HepG2 (cell line): ENCODE measurements at regions not wholly inside any gene's neighbourhood (a gene's known extent, or its start where the extent isn't known, plus 50 kb on each side); places are given as distances from the start of the nearest gene placed in this dataset.

Experiments
- HOXA3 ChIP-seq: sonication (generic); formaldehyde crosslinking; IDR thresholded peaks from 2 replicates; pipeline ENCODE4 v1.5.0; 2020; ENCODE audit warnings: missing genetic modification reagents
- MED1 ChIP-seq: sonication (generic); formaldehyde crosslinking; IDR thresholded peaks from 2 replicates; pipeline ENCODE4 v1.4.0; 2020; ENCODE audit warnings: missing genetic modification reagents
- MXI1 ChIP-seq: IDR thresholded peaks from 3 replicates; pipeline ENCODE4 v1.6.1; 2012; ENCODE audit warnings: low read depth, low read length, inconsistent platforms, borderline replicate concordance
- NFE2L1 ChIP-seq: sonication (generic); formaldehyde crosslinking; IDR thresholded peaks from 2 replicates; pipeline ENCODE4 v1.4.0; 2020; ENCODE audit warnings: missing genetic modification reagents, mild to moderate bottlenecking, borderline replicate concordance
- TF ChIP-seq, protein P1 (sequence below), 2 experiments: sonication (generic) in 1 of 2; formaldehyde crosslinking in 1 of 2; IDR thresholded peaks; 2 replicates each; pipeline versions ENCODE4 v1.4.0 to v1.6.1; 2016 to 2020; ENCODE audit warnings: borderline replicate concordance in 1 of 2, low read depth in 1 of 2, mild to moderate bottlenecking in 1 of 2, missing genetic modification reagents in 1 of 2
- TF ChIP-seq, protein P2 (sequence below): sonication (generic); formaldehyde crosslinking; IDR thresholded peaks from 2 replicates; pipeline ENCODE4 v1.4.0; 2020; ENCODE audit warnings: missing genetic modification reagents, borderline replicate concordance

DNA sequence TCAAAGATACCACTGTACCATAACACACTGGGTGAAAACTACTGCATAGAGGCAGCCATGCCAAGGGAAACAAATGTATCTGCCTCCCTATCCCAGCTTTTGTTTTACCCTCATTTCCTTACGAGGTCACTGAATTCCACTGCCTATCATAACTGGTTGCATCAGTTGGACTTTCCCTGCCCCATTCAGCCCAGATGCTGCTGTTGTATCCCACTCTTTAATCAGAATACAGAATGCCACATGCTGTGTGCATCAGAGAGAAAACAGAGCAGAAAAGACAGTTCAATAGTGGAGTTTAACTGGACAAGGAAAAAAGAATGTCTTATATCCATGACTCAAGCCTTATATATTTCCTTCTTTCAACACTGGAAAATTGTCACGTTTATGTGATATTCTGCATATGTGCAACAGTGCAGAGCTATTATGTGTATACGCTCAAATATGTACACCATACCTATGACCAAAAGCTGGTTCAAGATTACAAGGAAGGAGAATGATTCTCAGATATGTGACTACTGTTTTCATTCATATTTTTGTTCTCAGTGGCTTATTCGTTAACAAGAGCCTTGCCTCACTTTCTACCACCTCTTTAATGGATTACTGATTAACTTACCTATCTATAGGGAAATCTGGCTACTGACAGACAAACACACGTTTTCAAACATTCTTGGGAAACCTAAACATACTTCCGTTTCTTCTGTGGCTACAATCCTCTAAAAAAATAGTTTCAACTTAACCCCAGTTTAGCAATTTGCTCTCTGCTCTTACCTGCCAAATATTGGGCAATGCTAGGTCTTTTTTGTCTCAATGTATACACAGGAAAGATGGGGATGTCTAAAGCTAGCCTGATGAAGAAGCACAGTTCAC, 378.9 kb downstream of the SMARCA1 start (continued):
- TF ChIP-seq, protein P1, sequence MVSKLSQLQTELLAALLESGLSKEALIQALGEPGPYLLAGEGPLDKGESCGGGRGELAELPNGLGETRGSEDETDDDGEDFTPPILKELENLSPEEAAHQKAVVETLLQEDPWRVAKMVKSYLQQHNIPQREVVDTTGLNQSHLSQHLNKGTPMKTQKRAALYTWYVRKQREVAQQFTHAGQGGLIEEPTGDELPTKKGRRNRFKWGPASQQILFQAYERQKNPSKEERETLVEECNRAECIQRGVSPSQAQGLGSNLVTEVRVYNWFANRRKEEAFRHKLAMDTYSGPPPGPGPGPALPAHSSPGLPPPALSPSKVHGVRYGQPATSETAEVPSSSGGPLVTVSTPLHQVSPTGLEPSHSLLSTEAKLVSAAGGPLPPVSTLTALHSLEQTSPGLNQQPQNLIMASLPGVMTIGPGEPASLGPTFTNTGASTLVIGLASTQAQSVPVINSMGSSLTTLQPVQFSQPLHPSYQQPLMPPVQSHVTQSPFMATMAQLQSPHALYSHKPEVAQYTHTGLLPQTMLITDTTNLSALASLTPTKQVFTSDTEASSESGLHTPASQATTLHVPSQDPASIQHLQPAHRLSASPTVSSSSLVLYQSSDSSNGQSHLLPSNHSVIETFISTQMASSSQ (IDR thresholded peaks at IDR 0.05; ENCODE audit: low read depth) = peak; percentile 99
- TF ChIP-seq, protein P1 (CRISPR knock-in tag; IDR thresholded peaks at IDR 0.05; ENCODE audit: borderline replicate concordance) = peak; percentile 98
- TF ChIP-seq MXI1 (0 out of 3 replicates have a peak, but pooled peaks have one; percentile 16), NFE2L1 (CRISPR knock-in tag) (no peak), HOXA3 (CRISPR knock-in tag) (0 out of 2 replicates have a peak, but pooled peaks have one; percentile 17), MED1 (peak; percentile 99)
- TF ChIP-seq, protein P2, sequence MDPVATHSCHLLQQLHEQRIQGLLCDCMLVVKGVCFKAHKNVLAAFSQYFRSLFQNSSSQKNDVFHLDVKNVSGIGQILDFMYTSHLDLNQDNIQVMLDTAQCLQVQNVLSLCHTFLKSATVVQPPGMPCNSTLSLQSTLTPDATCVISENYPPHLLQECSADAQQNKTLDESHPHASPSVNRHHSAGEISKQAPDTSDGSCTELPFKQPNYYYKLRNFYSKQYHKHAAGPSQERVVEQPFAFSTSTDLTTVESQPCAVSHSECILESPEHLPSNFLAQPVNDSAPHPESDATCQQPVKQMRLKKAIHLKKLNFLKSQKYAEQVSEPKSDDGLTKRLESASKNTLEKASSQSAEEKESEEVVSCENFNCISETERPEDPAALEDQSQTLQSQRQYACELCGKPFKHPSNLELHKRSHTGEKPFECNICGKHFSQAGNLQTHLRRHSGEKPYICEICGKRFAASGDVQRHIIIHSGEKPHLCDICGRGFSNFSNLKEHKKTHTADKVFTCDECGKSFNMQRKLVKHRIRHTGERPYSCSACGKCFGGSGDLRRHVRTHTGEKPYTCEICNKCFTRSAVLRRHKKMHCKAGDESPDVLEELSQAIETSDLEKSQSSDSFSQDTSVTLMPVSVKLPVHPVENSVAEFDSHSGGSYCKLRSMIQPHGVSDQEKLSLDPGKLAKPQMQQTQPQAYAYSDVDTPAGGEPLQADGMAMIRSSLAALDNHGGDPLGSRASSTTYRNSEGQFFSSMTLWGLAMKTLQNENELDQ = no peak
